C4-2B (cell line): ENCODE measurements at regions not wholly inside any gene's neighbourhood (a gene's known extent, or its start where the extent isn't known, plus 50 kb on each side); places are given as distances from the start of the nearest gene placed in this dataset.

Experiments used
- ZFX ChIP-seq: fragments of 450-650 bp; IDR thresholded peaks from 2 replicates; pipeline ENCODE4 v1.6.1; 2017
- TF ChIP-seq, protein P1 (sequence below): fragments of 450-650 bp; conservative IDR thresholded peaks from 2 replicates; pipeline ENCODE4 v1.5.1; 2017; ENCODE audit warnings: mild to moderate bottlenecking

DNA sequence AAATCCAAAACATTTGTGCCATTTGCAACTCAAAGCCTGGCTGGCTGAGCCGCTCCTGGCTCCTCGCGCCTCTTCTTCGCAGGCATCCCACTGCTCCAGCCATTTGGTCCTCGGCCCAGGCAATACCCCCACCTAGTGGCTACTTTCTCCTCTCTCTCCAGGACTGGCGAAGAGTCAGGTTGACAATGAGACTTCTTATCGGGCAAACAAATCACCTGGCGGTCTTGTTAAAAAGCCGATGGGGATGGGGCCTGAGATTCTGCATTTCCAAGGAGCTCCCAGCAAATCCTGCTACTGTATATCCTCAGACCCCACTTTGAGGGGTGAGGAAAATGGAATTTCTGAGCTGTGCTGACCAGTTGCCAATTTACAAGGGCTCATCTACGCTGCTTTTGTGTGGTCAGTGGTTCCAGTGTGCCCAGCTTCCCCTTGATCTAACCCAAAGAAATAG is 89.0 kb downstream of the ISX start:
- TF ChIP-seq, protein P1, sequence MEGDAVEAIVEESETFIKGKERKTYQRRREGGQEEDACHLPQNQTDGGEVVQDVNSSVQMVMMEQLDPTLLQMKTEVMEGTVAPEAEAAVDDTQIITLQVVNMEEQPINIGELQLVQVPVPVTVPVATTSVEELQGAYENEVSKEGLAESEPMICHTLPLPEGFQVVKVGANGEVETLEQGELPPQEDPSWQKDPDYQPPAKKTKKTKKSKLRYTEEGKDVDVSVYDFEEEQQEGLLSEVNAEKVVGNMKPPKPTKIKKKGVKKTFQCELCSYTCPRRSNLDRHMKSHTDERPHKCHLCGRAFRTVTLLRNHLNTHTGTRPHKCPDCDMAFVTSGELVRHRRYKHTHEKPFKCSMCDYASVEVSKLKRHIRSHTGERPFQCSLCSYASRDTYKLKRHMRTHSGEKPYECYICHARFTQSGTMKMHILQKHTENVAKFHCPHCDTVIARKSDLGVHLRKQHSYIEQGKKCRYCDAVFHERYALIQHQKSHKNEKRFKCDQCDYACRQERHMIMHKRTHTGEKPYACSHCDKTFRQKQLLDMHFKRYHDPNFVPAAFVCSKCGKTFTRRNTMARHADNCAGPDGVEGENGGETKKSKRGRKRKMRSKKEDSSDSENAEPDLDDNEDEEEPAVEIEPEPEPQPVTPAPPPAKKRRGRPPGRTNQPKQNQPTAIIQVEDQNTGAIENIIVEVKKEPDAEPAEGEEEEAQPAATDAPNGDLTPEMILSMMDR: peak; percentile 95
- no peak for TF ChIP-seq ZFX
